Stimulated activated effector memory CD8-positive, alpha-beta T cell treated with anti-CD3 and anti-CD28 coated beads, Interleukin-12 subunit alpha, Interleukin-12 subunit beta, amount 100 ng/mL, for 72 hours (primary cell): ENCODE measurements at regions not wholly inside any gene's neighbourhood (a gene's known extent, or its start where the extent isn't known, plus 50 kb on each side); places are given as distances from the start of the nearest gene placed in this dataset.

Source experiments
- ATAC-seq: fragments of 150-1000 bp; cut with Tn5 transposase; 2 replicates; pipeline ENCODE4 v1.10.0; 2021
- DNase-seq, 2 donors: peaks; one replicate each; pipeline ENCODE4 v3.0.0; 2021 to 2022; ENCODE audit warnings: low spot score in 2 of 2
- H3K27ac Mint-ChIP-seq: one replicate; pipeline ENCODE4 v1.8.0; 2022; ENCODE audit warnings: mild to moderate bottlenecking, mixed read lengths
- H3K36me3 Mint-ChIP-seq: one replicate; pipeline ENCODE4 v1.8.0; 2022; ENCODE audit warnings: mild to moderate bottlenecking, mixed read lengths
- H3K4me1 Mint-ChIP-seq: one replicate; pipeline ENCODE4 v1.8.0; 2022; ENCODE audit warnings: mixed read lengths
- H3K4me3 Mint-ChIP-seq: one replicate; pipeline ENCODE4 v1.8.0; 2022; ENCODE audit warnings: mild to moderate bottlenecking, mixed read lengths
- H3K9me3 Mint-ChIP-seq: one replicate; pipeline ENCODE4 v1.8.0; 2022; ENCODE audit warnings: mixed read lengths

- H3K36me3 Mint-ChIP-seq, result no peaks in the 10 kb centered on the region
- H3K9me3 Mint-ChIP-seq, result peaks cover 26% of the 10 kb centered on the region
- no peaks in the 10 kb centered on the region for H3K4me1 Mint-ChIP-seq
- no peak overlapping the region for H3K4me3 Mint-ChIP-seq
- no peak for ATAC-seq
- no peak for DNase-seq
- H3K27ac Mint-ChIP-seq, result no peak overlapping the region
Measured at GRCh38 chr14:84519836-84520235, 1010.1 kb upstream of the FLRT2 start.

DNA sequence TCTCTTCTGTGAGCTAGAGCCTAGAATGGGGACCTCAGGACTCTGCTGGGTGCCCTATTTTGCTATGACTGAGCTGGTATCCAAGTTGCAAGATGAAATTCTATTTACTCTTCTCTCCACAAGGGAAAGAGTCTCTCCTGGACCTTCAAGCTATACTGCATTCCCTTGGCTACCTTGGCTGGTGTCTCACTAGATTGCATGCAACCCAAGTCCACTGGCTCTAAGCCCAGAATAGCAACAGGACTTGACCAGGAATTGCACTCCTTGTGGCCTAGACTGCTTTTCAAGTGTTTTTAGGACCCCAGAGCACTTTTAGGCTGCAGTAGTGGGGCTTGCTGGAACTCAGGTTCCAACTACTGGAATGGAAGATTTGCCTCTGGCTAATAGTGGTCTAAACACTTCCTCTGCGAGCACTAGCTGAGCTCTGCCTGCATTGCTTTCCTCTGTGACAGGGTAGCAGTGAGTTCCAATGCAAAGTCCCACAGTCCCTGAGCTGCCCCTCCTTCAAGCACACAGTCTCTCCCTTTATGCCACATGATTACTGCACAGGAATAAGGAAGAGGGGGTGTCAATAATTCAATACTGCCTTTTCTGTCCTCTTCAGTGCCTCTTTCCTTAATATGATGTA, 1009.1 kb upstream of the FLRT2 start:
- Mint-ChIP-seq H3K36me3 (no peaks in the 10 kb centered on the region), H3K4me3 (no peak overlapping the region), H3K27ac (no peak overlapping the region), H3K9me3 (peaks cover 31% of the 10 kb centered on the region), H3K4me1 (no peaks in the 10 kb centered on the region)
- DNase-seq (no peak), ATAC-seq (no peak)

DNA sequence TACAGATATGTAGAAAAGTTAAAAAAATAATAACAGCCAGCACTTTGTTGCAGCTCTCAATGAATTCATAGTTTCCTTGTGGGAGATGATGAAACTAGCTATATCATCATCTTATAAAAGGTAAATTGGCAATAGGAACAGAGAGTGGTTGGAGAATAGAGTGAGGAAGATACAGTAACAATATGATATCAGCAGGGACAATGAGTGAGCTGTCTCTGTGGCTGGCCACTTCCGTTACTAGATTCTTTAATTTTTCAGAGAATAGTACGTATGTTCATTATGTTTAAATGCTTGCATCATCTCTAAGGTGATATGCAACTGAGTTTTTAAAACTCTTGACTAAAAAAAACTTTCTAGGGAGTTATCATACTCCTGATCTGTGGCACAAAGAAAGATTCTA, 1006.2 kb upstream of the FLRT2 start:
- Mint-ChIP-seq H3K9me3 (peaks cover 16% of the 10 kb centered on the region), H3K4me3 (no peak overlapping the region), H3K36me3 (no peaks in the 10 kb centered on the region), H3K4me1 (no peaks in the 10 kb centered on the region), H3K27ac (no peak overlapping the region)
- DNase-seq (no peak), ATAC-seq (no peak)

DNA sequence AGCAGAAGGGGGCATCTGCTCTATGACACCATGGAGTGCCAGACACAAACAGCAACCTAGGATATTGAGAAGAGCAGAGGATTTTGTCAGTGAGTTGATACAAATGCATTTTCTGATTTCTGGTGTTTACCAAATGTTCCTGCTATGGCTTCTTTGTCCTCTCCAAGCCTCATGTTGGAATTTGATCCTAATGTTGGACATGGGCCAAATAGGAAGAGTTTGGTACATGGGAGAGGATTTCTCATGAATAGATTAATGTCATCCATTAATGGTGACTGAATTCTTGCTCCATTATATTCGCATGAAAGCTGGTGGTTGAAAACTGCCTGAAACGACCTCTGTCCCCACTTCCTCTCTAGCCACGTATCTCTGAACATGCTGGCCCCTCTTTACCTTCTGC, 1002.2 kb upstream of the FLRT2 start:
- no peak for DNase-seq
- H3K9me3 Mint-ChIP-seq, result peaks cover 15% of the 10 kb centered on the region
- no peaks in the 10 kb centered on the region for H3K4me1 Mint-ChIP-seq
- no peak for ATAC-seq
- no peak overlapping the region for H3K4me3 Mint-ChIP-seq
- H3K36me3 Mint-ChIP-seq, result no peaks in the 10 kb centered on the region
- H3K27ac Mint-ChIP-seq, result no peak overlapping the region

- Mint-ChIP-seq H3K36me3 (no peaks in the 10 kb centered on the region), H3K9me3 (peaks cover 6% of the 10 kb centered on the region), H3K4me1 (no peaks in the 10 kb centered on the region), H3K4me3 (no peak overlapping the region), H3K27ac (no peak overlapping the region)
- ATAC-seq (no peak), DNase-seq (no peak)
Measured at GRCh38 chr14:84532016-84532415, 997.9 kb upstream of the FLRT2 start.

- DNase-seq (no peak), ATAC-seq (no peak)
- Mint-ChIP-seq H3K9me3 (peaks cover 6% of the 10 kb centered on the region), H3K36me3 (no peaks in the 10 kb centered on the region), H3K4me3 (no peak overlapping the region), H3K4me1 (no peaks in the 10 kb centered on the region), H3K27ac (no peak overlapping the region)
Measured at GRCh38 chr14:84533181-84533725, 996.7 kb upstream of the FLRT2 start.

GRCh38 chr14:84533791-84534190, 996.2 kb upstream of the FLRT2 start:
- DNase-seq (no peak), ATAC-seq (no peak)
- Mint-ChIP-seq H3K4me3 (no peak overlapping the region), H3K9me3 (peaks cover 6% of the 10 kb centered on the region), H3K27ac (no peak overlapping the region), H3K36me3 (no peaks in the 10 kb centered on the region), H3K4me1 (no peaks in the 10 kb centered on the region)

DNA sequence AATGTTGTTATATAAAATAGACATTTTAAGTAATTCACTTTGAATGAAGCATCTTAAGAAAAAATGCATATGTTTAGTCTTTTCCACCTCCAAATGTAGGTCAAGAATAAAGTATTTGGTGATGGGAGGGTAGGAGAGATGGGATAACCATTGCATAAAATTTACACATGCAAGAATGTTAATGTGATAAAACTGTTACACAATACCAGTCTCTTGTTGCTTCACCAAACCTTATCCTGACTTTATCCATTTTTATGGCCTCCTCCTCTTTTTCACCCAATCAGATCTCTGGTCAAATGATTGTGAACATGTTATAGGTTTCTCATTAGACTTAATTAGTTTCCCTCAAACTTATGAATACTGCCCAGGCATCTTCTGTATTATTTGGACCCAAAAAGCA, 994.5 kb upstream of the FLRT2 start:
- H3K4me1 Mint-ChIP-seq, result no peaks in the 10 kb centered on the region
- ATAC-seq, result no peak
- no peak overlapping the region for H3K4me3 Mint-ChIP-seq

DNA sequence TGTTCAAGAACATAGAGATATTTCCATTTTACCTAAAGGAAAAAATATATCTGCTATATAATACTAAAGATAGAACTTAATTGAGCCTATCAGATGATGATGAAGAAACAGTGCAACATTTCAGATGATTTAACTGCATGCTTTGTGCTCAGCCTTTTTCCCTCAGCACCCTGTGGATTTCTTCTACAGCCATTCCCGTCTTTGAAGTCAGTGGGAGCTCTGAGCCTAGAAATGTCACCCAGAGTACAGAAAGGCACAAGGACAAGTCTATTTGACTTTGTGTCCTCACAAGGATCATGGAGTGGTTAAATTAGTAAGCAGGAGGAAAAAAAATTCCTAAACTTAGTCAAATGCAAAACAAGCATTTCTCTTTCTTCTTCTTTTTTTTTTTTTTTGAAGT, 994.0 kb upstream of the FLRT2 start:
- Mint-ChIP-seq H3K4me3 (no peak overlapping the region), H3K36me3 (no peaks in the 10 kb centered on the region), H3K27ac (no peak overlapping the region), H3K9me3 (no peaks in the 10 kb centered on the region), H3K4me1 (no peaks in the 10 kb centered on the region)
- DNase-seq (no peak), ATAC-seq (no peak)

More for the DNA sequence above, 994.5 kb upstream of the FLRT2 start:
- no peaks in the 10 kb centered on the region for H3K36me3 Mint-ChIP-seq
- H3K9me3 Mint-ChIP-seq, result no peaks in the 10 kb centered on the region
- no peak for DNase-seq
- H3K27ac Mint-ChIP-seq, result no peak overlapping the region

DNA sequence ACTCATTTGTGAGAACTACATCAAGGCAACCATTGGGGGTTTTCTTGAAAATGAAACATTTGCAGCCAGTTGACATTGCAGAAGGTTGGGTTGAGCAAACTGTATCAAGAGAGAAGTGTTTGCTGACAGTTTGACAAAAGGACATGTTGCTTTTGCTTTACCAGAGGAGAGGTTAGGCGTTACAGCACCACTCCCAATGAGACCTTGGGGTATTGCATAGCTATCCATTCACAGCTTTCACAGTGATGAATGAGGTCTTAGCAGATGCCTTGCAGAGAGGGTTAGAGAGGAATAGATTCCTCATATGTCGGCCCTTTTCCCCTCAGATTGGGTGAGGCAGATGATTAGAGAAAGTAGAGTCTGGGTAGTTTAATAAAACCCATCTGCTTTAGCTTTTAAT, 988.9 kb upstream of the FLRT2 start:
- H3K9me3 Mint-ChIP-seq, result peaks cover 2% of the 10 kb centered on the region
- DNase-seq (no peak), ATAC-seq (no peak)
- H3K4me3 Mint-ChIP-seq, result no peak overlapping the region
- no peaks in the 10 kb centered on the region for H3K4me1 Mint-ChIP-seq
- no peak overlapping the region for H3K27ac Mint-ChIP-seq
- no peaks in the 10 kb centered on the region for H3K36me3 Mint-ChIP-seq

DNA sequence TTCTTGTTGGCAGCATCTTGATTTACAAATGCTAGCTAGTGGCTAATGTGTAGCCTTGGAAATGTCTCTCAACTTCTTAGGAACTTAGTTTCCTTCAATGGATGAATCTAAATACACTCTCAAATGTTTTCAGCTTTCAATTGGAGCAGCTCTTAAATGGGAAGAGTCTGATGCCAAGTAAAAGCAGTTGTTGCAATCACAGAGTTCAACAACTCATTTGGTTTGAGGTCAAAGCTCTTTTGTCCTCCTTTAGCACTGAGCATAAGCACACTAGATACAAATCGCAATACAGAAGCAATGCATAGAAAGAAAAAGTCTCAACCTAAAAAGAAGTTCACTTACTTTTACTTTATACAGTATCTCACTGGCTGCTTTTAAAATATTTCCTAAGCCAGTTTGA, 986.1 kb upstream of the FLRT2 start:
- Mint-ChIP-seq H3K4me1 (no peaks in the 10 kb centered on the region), H3K27ac (no peak overlapping the region), H3K36me3 (no peaks in the 10 kb centered on the region), H3K4me3 (no peak overlapping the region), H3K9me3 (peaks cover 9% of the 10 kb centered on the region)
- DNase-seq (no peak), ATAC-seq (no peak)

- Mint-ChIP-seq H3K4me3 (no peak overlapping the region), H3K36me3 (no peaks in the 10 kb centered on the region), H3K4me1 (no peaks in the 10 kb centered on the region), H3K27ac (no peak overlapping the region), H3K9me3 (peaks cover 14% of the 10 kb centered on the region)
- DNase-seq (no peak), ATAC-seq (no peak)
Measured at GRCh38 chr14:84544486-84545131, 985.3 kb upstream of the FLRT2 start.

GRCh38 chr14:84546236-84546635, 983.7 kb upstream of the FLRT2 start:
- DNase-seq (no peak), ATAC-seq (no peak)
- Mint-ChIP-seq H3K4me1 (no peaks in the 10 kb centered on the region), H3K4me3 (no peak overlapping the region), H3K36me3 (no peaks in the 10 kb centered on the region), H3K9me3 (peaks cover 18% of the 10 kb centered on the region), H3K27ac (no peak overlapping the region)

DNA sequence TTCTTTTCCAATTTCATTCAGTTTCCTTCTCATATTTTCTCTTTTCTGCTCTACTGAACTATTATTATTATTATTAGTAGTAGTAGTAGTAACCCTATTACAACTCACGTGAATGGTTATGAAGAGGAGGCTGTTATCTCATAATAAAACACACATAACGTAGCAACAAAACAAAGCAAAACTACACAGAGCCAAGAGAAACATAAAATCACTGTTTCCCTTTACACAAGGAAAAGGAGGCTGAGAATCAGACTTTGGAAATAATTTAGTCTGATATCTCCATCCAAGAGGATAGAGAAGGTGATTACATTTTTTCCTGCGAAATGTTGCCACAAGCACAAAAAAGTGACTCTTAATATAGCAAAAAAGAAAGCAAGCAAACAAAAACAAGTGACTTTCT, 975.8 kb upstream of the FLRT2 start:
- no peak for DNase-seq
- H3K4me3 Mint-ChIP-seq, result no peak overlapping the region
- ATAC-seq, result no peak
- no peaks in the 10 kb centered on the region for H3K4me1 Mint-ChIP-seq
- peaks cover 25% of the 10 kb centered on the region for H3K9me3 Mint-ChIP-seq
- no peak overlapping the region for H3K27ac Mint-ChIP-seq
- H3K36me3 Mint-ChIP-seq, result no peaks in the 10 kb centered on the region

DNA sequence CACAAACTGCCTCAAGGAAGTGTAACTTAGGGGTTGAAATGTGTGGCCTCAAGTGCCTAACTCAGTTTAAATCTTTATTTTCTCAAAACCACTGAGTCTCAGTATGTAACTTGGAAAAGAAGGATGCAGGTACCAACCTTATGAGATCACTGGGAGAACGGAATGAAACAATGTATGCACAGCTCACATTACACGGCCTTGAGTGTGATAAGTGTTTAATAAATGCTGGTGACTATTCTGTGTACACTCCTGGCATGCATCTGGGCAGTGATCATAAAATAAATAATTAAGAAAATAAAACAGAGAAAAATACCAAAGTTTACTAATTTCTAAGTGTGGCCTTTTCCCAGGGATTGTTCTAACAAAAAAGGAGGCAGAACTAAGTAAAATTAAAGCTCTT, 974.5 kb upstream of the FLRT2 start:
- Mint-ChIP-seq H3K27ac (no peak overlapping the region), H3K36me3 (no peaks in the 10 kb centered on the region), H3K9me3 (peaks cover 21% of the 10 kb centered on the region), H3K4me1 (no peaks in the 10 kb centered on the region), H3K4me3 (no peak overlapping the region)
- ATAC-seq (no peak), DNase-seq (no peak)

- H3K27ac Mint-ChIP-seq, result no peak overlapping the region
- no peak for ATAC-seq
- no peak for DNase-seq
- no peak overlapping the region for H3K4me3 Mint-ChIP-seq
- no peaks in the 10 kb centered on the region for H3K4me1 Mint-ChIP-seq
- H3K9me3 Mint-ChIP-seq, result peaks cover 16% of the 10 kb centered on the region
- no peaks in the 10 kb centered on the region for H3K36me3 Mint-ChIP-seq
Measured at GRCh38 chr14:84566109-84566508, 963.8 kb upstream of the FLRT2 start.
